Stimulated activated naive CD8-positive, alpha-beta T cell treated with anti-CD3 and anti-CD28 coated beads, Interleukin-15, Interleukin-2, amounts not matched to agents 100 ng/mL and 50 ng/mL, for 24 hours (primary cell): ENCODE measurements at regions not wholly inside any gene's neighbourhood (a gene's known extent, or its start where the extent isn't known, plus 50 kb on each side); places are given as distances from the start of the nearest gene placed in this dataset.

Experiments used
- H3K27ac Mint-ChIP-seq: one replicate; pipeline ENCODE4 v1.8.0; 2021; ENCODE audit warnings: mild to moderate bottlenecking, mixed read lengths
- H3K27me3 Mint-ChIP-seq: one replicate; pipeline ENCODE4 v1.8.0; 2021; ENCODE audit warnings: mixed read lengths
- H3K36me3 Mint-ChIP-seq: one replicate; pipeline ENCODE4 v1.8.0; 2021; ENCODE audit warnings: low read depth, mixed read lengths
- H3K4me1 Mint-ChIP-seq: one replicate; pipeline ENCODE4 v1.8.0; 2021; ENCODE audit warnings: low read depth, mixed read lengths
- H3K4me3 Mint-ChIP-seq: one replicate; pipeline ENCODE4 v1.8.0; 2021; ENCODE audit warnings: mild to moderate bottlenecking, mixed read lengths
- H3K9me3 Mint-ChIP-seq: one replicate; pipeline ENCODE4 v1.8.0; 2021; ENCODE audit warnings: mixed read lengths

GRCh38 chr9:2320114-2320513 lies 301.5 kb upstream of the VLDLR start:
- Mint-ChIP-seq H3K9me3 (peaks cover 2% of the 10 kb centered on the region), H3K4me1 (no peaks in the 10 kb centered on the region), H3K27ac (no peak overlapping the region), H3K4me3 (no peak overlapping the region), H3K27me3 (peaks cover 13% of the 10 kb centered on the region), H3K36me3 (no peaks in the 10 kb centered on the region)

GRCh38 chr9:2320632-2321031 lies 301.0 kb upstream of the VLDLR start:
- H3K27ac Mint-ChIP-seq: no peak overlapping the region
- H3K4me3 Mint-ChIP-seq: no peak overlapping the region
- H3K4me1 Mint-ChIP-seq: no peaks in the 10 kb centered on the region
- H3K27me3 Mint-ChIP-seq: peaks cover 13% of the 10 kb centered on the region
- no peaks in the 10 kb centered on the region for H3K9me3 Mint-ChIP-seq
- no peaks in the 10 kb centered on the region for H3K36me3 Mint-ChIP-seq

- no peak overlapping the region for H3K4me3 Mint-ChIP-seq
- H3K4me1 Mint-ChIP-seq: no peaks in the 10 kb centered on the region
- H3K27me3 Mint-ChIP-seq: peaks cover 13% of the 10 kb centered on the region
- no peak overlapping the region for H3K27ac Mint-ChIP-seq
- H3K9me3 Mint-ChIP-seq: no peaks in the 10 kb centered on the region
- no peaks in the 10 kb centered on the region for H3K36me3 Mint-ChIP-seq
Measured at GRCh38 chr9:2321523-2322148, 300.0 kb upstream of the VLDLR start.

GRCh38 chr9:2324742-2325141 lies 296.8 kb upstream of the VLDLR start:
- H3K4me3 Mint-ChIP-seq: no peak overlapping the region
- H3K4me1 Mint-ChIP-seq: no peaks in the 10 kb centered on the region
- H3K27me3 Mint-ChIP-seq: peaks cover 13% of the 10 kb centered on the region
- no peak overlapping the region for H3K27ac Mint-ChIP-seq
- no peaks in the 10 kb centered on the region for H3K36me3 Mint-ChIP-seq
- no peaks in the 10 kb centered on the region for H3K9me3 Mint-ChIP-seq

GRCh38 chr9:2332663-2333062 lies 288.9 kb upstream of the VLDLR start:
- Mint-ChIP-seq H3K4me3 (no peak overlapping the region), H3K9me3 (no peaks in the 10 kb centered on the region), H3K36me3 (no peaks in the 10 kb centered on the region), H3K27ac (no peak overlapping the region), H3K4me1 (no peaks in the 10 kb centered on the region), H3K27me3 (peaks cover 8% of the 10 kb centered on the region)

- no peaks in the 10 kb centered on the region for H3K9me3 Mint-ChIP-seq
- no peaks in the 10 kb centered on the region for H3K36me3 Mint-ChIP-seq
- H3K27ac Mint-ChIP-seq: no peak overlapping the region
- H3K4me3 Mint-ChIP-seq: no peak overlapping the region
- H3K4me1 Mint-ChIP-seq: no peaks in the 10 kb centered on the region
- H3K27me3 Mint-ChIP-seq: peaks cover 7% of the 10 kb centered on the region
Measured at GRCh38 chr9:2335260-2335659, 286.3 kb upstream of the VLDLR start.

GRCh38 chr9:2336055-2336454 lies 285.5 kb upstream of the VLDLR start:
- H3K27me3 Mint-ChIP-seq: peaks cover 3% of the 10 kb centered on the region
- H3K27ac Mint-ChIP-seq: no peak overlapping the region
- no peaks in the 10 kb centered on the region for H3K36me3 Mint-ChIP-seq
- H3K4me3 Mint-ChIP-seq: no peak overlapping the region
- H3K4me1 Mint-ChIP-seq: no peaks in the 10 kb centered on the region
- no peaks in the 10 kb centered on the region for H3K9me3 Mint-ChIP-seq

- H3K27me3 Mint-ChIP-seq: peaks cover 3% of the 10 kb centered on the region
- H3K4me1 Mint-ChIP-seq: no peaks in the 10 kb centered on the region
- H3K9me3 Mint-ChIP-seq: no peaks in the 10 kb centered on the region
- H3K36me3 Mint-ChIP-seq: no peaks in the 10 kb centered on the region
- no peak overlapping the region for H3K27ac Mint-ChIP-seq
- H3K4me3 Mint-ChIP-seq: no peak overlapping the region
Measured at GRCh38 chr9:2337131-2337530, 284.5 kb upstream of the VLDLR start.

GRCh38 chr9:2337627-2338026 lies 284.0 kb upstream of the VLDLR start:
- Mint-ChIP-seq H3K4me3 (no peak overlapping the region), H3K4me1 (no peaks in the 10 kb centered on the region), H3K27me3 (peaks cover 3% of the 10 kb centered on the region), H3K36me3 (no peaks in the 10 kb centered on the region), H3K27ac (no peak overlapping the region), H3K9me3 (no peaks in the 10 kb centered on the region)

GRCh38 chr9:2338777-2339365 lies 282.7 kb upstream of the VLDLR start:
- no peaks in the 10 kb centered on the region for H3K36me3 Mint-ChIP-seq
- no peaks in the 10 kb centered on the region for H3K9me3 Mint-ChIP-seq
- no peak overlapping the region for H3K4me3 Mint-ChIP-seq
- no peaks in the 10 kb centered on the region for H3K4me1 Mint-ChIP-seq
- peaks cover under 1% of the 10 kb centered on the region for H3K27me3 Mint-ChIP-seq
- no peak overlapping the region for H3K27ac Mint-ChIP-seq

GRCh38 chr9:2339416-2339815 lies 282.2 kb upstream of the VLDLR start:
- Mint-ChIP-seq H3K4me1 (no peaks in the 10 kb centered on the region), H3K27me3 (no peaks in the 10 kb centered on the region), H3K4me3 (no peak overlapping the region), H3K36me3 (no peaks in the 10 kb centered on the region), H3K27ac (no peak overlapping the region), H3K9me3 (no peaks in the 10 kb centered on the region)

GRCh38 chr9:2340046-2340760 lies 281.4 kb upstream of the VLDLR start:
- Mint-ChIP-seq H3K9me3 (no peaks in the 10 kb centered on the region), H3K27me3 (no peaks in the 10 kb centered on the region), H3K36me3 (no peaks in the 10 kb centered on the region)

GRCh38 chr9:2341126-2341525 lies 280.5 kb upstream of the VLDLR start:
- H3K9me3 Mint-ChIP-seq: no peaks in the 10 kb centered on the region
- no peak overlapping the region for H3K4me3 Mint-ChIP-seq
- no peaks in the 10 kb centered on the region for H3K36me3 Mint-ChIP-seq
- H3K27ac Mint-ChIP-seq: no peak overlapping the region
- H3K27me3 Mint-ChIP-seq: no peaks in the 10 kb centered on the region
- H3K4me1 Mint-ChIP-seq: no peaks in the 10 kb centered on the region

More at GRCh38 chr9:2340046-2340760, 281.4 kb upstream of the VLDLR start:
- Mint-ChIP-seq H3K4me1 (no peaks in the 10 kb centered on the region), H3K4me3 (no peak overlapping the region), H3K27ac (no peak overlapping the region)

GRCh38 chr9:2341956-2342355 lies 279.6 kb upstream of the VLDLR start:
- H3K4me1 Mint-ChIP-seq: no peaks in the 10 kb centered on the region
- H3K27me3 Mint-ChIP-seq: no peaks in the 10 kb centered on the region
- no peaks in the 10 kb centered on the region for H3K9me3 Mint-ChIP-seq
- H3K4me3 Mint-ChIP-seq: no peak overlapping the region
- no peaks in the 10 kb centered on the region for H3K36me3 Mint-ChIP-seq
- no peak overlapping the region for H3K27ac Mint-ChIP-seq

GRCh38 chr9:2343756-2344155 lies 277.8 kb upstream of the VLDLR start:
- Mint-ChIP-seq H3K36me3 (no peaks in the 10 kb centered on the region), H3K4me3 (no peak overlapping the region), H3K27me3 (no peaks in the 10 kb centered on the region), H3K4me1 (no peaks in the 10 kb centered on the region), H3K9me3 (peaks cover 5% of the 10 kb centered on the region), H3K27ac (no peak overlapping the region)
